GM21447 (cell line): ENCODE measurements at regions not wholly inside any gene's neighbourhood (a gene's known extent, or its start where the extent isn't known, plus 50 kb on each side); places are given as distances from the start of the nearest gene placed in this dataset.

Source experiments
- ATAC-seq: cut with Tn5 transposase; IDR thresholded peaks from one replicate; pipeline ENCODE4 v1.9.1; 2021; ENCODE audit not compliant: unreplicated experiment

- ATAC-seq: no peak
Observed at GRCh38 chr2:22850310-22850709, 534.7 kb upstream of the KLHL29 start.

GRCh38 chr2:22854588-22854987 is 530.4 kb upstream of the KLHL29 start:
- no peak for ATAC-seq

- no peak for ATAC-seq
Observed at GRCh38 chr2:22855081-22855480, 529.9 kb upstream of the KLHL29 start.

GRCh38 chr2:22855761-22856184 is 529.2 kb upstream of the KLHL29 start:
- ATAC-seq: no peak

- no peak for ATAC-seq
Observed at GRCh38 chr2:22867973-22868372, 517.0 kb upstream of the KLHL29 start.

- no peak for ATAC-seq
Observed at GRCh38 chr2:22878121-22878520, 506.9 kb upstream of the KLHL29 start.

GRCh38 chr2:22879009-22879863 is 505.7 kb upstream of the KLHL29 start:
- ATAC-seq: no peak

GRCh38 chr2:22880161-22880560 is 504.8 kb upstream of the KLHL29 start:
- ATAC-seq: no peak

- ATAC-seq: no peak
Observed at GRCh38 chr2:22882011-22882410, 503.0 kb upstream of the KLHL29 start.

GRCh38 chr2:22882643-22883042 is 502.3 kb upstream of the KLHL29 start:
- ATAC-seq: no peak

- no peak for ATAC-seq
Observed at GRCh38 chr2:22883054-22883453, 501.9 kb upstream of the KLHL29 start.

GRCh38 chr2:22885245-22885644 is 499.7 kb upstream of the KLHL29 start:
- ATAC-seq: no peak

GRCh38 chr2:22887426-22887825 is 497.6 kb upstream of the KLHL29 start:
- ATAC-seq: no peak

GRCh38 chr2:22887845-22888244 is 497.1 kb upstream of the KLHL29 start:
- ATAC-seq: no peak

- ATAC-seq: no peak
Observed at GRCh38 chr2:22890132-22890531, 494.8 kb upstream of the KLHL29 start.

GRCh38 chr2:22893761-22894517 is 491.0 kb upstream of the KLHL29 start:
- no peak for ATAC-seq

GRCh38 chr2:22894761-22895160 is 490.2 kb upstream of the KLHL29 start:
- ATAC-seq: no peak

- no peak for ATAC-seq
Observed at GRCh38 chr2:22897428-22897827, 487.6 kb upstream of the KLHL29 start.

- ATAC-seq: no peak
Observed at GRCh38 chr2:22900674-22901073, 484.3 kb upstream of the KLHL29 start.

- ATAC-seq: no peak
Observed at GRCh38 chr2:22901471-22902179, 483.4 kb upstream of the KLHL29 start.

- ATAC-seq: no peak
Observed at GRCh38 chr2:22902180-22902550, 482.8 kb upstream of the KLHL29 start.
